ENCODE measurements at regions not wholly inside any gene's neighbourhood (a gene's known extent, or its start where the extent isn't known, plus 50 kb on each side); places are given as distances from the start of the nearest gene placed in this dataset.
"Not testable (repeated sequence)": the region's sequence is repeated elsewhere in the genome, so short reads cannot be mapped to it uniquely, and the experiment has no call there.

- no peak for ATAC-seq
Observed at GRCh38 chr7:130789436-130789835, 55.4 kb upstream of the KLF14 start.

- no peak for ATAC-seq
Observed at GRCh38 chr7:130791746-130792145, 57.7 kb upstream of the KLF14 start.

GRCh38 chr7:130793855-130794618 is 60.0 kb upstream of the KLF14 start:
- ATAC-seq, result no peak

GRCh38 chr7:130794619-130794922 is 60.6 kb upstream of the KLF14 start:
- no peak for ATAC-seq

DNA sequence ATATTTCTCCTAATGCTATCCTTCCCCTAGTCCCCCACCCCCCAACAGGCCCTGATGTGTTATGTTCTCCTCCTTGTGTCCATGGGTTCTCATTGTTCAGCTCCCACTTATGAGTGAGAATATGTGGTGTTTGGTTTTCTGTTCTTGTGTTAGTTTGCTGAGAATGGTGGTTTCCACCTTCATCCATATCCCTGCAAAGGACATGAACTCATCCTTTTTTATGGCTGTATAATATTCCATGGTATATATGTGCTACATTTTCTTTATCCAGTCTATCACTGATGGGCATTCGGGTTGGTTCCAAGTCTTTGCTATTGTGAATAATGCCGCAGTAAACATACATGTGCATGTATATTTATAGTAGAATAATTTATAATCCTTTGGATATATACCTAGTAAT is 62.4 kb upstream of the KLF14 start:
- ATAC-seq, result not testable (repeated sequence)

GRCh38 chr7:130803127-130803526 is 69.1 kb upstream of the KLF14 start:
- no peak for ATAC-seq

DNA sequence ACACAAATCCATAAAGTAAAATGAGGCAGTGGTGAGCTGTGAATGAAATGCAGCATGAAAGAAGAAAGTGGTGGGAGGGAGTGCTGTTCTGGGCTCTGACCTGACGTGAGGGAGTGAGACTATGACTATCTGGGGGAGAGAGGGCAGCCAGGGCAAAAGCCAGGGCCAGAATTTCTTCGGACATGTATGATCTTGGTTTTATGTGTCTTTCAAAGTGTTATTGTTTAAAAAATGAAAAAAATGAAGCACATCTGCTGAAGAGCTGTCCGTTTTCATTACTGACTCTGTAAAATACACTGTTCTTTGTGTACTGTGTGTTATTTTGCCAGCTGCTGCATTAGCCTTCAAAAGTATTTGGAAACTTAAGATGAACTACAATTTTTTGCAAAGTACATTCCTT is 70.2 kb upstream of the KLF14 start:
- ATAC-seq, result no peak

GRCh38 chr7:130812819-130813218 is 78.8 kb upstream of the KLF14 start:
- ATAC-seq, result not testable (repeated sequence)

DNA sequence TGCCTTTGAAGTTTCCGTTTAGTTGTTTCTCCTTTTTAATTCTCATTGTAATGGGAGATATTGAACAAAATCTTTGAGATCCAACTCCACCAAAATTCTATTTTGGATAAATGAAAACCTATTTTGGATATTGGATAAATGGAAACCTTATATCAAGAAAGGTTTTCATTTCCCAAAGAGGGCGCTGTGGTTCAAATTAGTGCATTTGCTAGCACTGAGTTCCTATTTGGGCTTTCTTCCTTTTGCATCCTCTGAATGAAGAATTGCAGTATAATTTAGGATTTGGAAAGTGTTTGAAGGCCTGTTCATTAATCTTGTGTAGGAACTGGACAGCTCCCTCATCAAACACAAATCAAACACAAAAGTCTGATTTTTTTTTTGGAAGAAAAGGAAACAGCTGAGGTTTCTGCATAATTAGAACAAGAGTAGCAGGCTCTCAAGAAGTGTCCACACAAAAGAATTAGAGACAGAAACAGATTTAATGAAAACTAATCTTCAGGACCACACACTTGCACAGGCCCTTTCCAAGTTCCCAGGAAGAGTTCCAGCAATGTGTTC is 80.8 kb upstream of the KLF14 start:
- ATAC-seq, result no peak

- ATAC-seq, result no peak
Observed at GRCh38 chr7:130818056-130818455, 84.0 kb upstream of the KLF14 start.

DNA sequence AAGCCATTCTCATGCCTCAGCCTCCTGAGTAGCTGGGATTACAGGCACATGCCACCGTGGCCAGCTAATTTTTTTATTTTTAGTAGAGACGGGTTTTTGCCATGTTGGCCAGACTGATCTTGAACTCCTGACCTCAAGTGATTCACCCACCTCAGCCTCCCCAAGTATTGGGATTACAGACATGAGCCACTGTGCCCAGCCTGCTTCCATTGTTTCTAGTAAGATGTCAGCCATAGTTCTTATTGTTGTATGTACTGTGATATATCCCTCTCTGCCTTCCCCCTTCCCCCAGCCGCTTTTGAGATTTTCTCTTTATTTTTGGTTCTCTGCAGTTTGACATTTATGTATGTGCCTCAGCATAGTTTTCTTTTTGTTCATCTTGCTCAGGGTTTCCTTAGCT is 87.9 kb upstream of the KLF14 start:
- ATAC-seq, result no peak

DNA sequence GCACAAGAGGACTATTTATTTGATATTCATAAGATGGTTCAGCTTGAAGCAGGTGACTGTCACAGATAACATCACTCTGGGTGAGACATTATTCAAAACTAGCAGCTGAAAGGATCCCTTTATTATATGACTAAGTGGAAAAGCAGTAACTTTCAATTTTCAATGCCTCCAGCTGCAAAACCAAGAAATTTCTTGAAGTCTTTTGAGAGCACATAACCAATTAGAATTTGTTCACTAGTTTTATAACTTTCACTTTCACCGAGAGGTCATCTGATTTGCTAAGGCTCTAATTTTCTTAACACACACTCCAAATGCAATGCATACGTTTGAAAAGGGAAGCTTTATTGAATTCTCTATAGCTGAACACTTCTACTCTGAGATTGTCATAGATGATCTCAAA is 88.6 kb upstream of the KLF14 start:
- peak; percentile 71 to 75 for ATAC-seq

DNA sequence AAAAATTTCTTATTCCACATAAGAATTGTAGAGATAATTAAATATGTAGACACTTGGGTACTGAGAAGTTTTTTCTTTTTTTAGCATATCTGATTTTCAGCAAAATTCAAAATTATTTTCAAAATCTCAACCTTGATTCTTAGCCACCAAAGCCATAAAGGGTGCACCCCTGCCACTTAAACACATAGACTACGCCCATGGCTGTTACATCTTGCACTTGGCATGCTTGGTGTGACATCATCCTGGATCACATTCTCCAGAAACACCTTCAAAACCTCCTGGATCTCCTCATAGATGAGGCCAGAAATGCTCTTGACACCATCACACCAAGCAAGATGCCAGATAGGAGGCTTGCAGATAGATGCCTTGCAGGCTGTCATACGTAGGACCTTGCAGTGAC is 89.1 kb upstream of the KLF14 start:
- ATAC-seq, result no peak

DNA sequence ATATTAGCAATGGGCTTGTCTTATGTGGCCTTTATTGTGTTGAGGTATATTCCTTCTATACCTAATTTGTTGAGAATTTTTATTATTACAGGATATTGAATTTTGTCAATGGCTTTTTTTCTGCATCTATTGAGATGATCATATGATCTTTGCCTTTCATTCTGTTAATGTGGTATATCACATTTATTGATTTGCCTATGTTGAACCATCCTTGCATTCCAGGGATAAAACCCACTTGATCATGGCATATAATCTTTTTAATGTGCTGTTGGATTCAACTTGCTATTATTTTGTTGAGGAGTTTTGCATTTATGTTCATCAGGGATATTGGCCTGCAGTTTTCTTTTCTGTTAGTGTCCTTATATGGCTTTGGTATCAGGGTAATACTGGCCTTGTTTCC is 91.8 kb upstream of the KLF14 start:
- ATAC-seq, result no peak

- no peak for ATAC-seq
Observed at GRCh38 chr7:130829415-130829814, 95.4 kb upstream of the KLF14 start.

DNA sequence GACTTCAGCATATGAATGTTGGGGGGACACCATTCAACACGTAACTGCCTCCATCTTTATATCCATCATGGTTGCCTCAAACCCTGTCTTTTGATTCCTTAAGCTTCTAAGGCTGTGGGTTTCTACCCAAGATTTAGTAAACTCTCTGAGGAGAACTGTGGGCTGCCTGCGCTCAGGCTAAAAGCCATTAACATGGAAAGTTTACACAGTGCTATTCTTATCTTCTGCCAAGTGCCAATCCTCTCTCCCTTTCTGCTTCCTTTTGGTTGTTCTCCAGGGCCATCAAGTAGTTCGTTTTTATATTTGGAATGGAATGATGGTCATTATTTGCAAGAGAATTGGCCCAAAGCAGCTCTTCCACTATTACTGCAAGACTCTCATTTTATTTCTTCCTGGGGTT is 97.3 kb upstream of the KLF14 start:
- no peak for ATAC-seq

GRCh38 chr7:130831817-130832481 is 97.9 kb upstream of the KLF14 start:
- no peak for ATAC-seq

- peak; percentile 83 to 90 for ATAC-seq
Observed at GRCh38 chr7:130838738-130839137, 104.7 kb upstream of the KLF14 start.

DNA sequence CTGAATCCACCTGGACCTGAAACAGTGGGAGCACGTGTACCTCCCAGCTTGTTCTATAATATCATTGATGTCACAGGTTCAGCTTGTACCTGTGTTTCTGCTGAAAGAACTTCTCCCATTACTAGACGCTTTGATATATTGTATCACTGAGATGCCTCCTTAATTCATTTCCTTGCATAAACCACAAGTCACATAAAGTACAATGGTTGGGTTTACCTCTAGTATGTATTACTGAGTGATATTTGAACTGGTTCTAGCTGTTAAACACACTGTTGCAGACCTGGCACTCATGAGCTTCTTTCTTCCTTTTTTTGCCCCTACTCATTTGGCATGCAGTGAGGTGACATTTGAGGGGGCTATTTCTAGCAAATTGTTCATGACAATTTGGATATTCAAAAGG is 106.6 kb upstream of the KLF14 start:
- ATAC-seq, result no peak

GRCh38 chr7:130841416-130841815 is 107.4 kb upstream of the KLF14 start:
- no peak for ATAC-seq

GRCh38 chr7:130843703-130844102 is 109.7 kb upstream of the KLF14 start:
- ATAC-seq, result no peak

- no peak for ATAC-seq
Observed at GRCh38 chr7:130844811-130845580, 111.0 kb upstream of the KLF14 start.

DNA sequence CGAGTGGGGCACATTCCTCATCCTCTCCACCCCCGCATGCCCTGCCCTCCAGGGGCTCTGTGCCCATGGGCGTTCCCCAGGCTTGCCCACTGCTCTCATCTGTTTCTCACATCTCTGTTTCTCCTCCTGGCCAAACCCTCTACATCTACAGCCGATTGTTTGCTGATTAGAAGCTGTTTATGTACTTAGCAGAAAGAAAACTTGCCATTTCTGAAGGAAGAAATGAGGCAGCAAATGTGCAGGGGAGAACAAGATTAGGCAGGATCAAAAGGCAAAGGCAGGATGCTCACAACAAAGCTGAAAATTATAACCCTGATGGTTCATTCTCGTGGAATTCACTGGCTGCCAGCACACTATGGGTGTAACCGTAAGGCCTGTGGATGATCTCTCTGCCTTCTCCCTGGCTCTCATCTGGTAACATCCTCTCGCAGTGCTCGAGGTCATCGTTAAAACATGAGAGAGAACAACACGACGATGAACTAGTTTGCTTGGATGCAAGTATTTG is 111.6 kb upstream of the KLF14 start:
- ATAC-seq, result no peak
